Left forelimb (tissue), 1 donor: ENCODE measurements at regions not wholly inside any gene's neighbourhood (a gene's known extent, or its start where the extent isn't known, plus 50 kb on each side); places are given as distances from the start of the nearest gene placed in this dataset.

Experiments
- DNase-seq: peaks from one replicate; pipeline ENCODE4 v3.0.0-alpha.2; 2018; ENCODE audit warnings: low spot score

DNA sequence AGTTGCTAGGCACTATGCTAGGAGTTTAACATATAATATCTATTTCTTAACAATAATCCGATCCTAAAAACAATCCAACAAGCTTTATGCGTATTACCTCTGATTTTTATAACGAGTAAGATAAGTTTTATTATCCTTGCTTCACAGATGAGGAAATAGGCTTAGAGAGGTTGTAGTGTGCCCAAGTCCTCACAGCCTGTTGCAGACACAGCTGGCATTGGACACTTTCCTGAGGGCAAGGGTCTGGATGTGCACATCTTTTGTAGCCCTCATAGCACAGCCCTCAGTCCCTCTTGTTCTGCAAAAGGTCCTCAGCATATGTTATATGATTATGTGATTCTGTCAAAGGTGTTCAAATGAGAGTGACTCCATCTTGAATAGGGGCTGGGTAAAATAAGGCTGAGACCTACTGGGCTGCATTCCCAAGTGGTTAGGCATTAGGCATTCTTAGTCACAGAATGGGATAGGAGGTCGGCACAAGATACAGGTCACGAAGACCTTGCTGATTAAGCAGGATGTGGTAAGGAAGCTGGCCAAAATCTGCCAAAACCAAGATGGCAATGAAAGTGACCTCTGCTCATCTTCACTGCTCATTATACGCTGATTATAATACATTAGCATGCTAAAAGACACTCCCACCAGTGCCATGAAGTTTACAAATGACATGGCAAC lies 75.7 kb upstream of the F3 start:
- DNase-seq: no peak

DNA sequence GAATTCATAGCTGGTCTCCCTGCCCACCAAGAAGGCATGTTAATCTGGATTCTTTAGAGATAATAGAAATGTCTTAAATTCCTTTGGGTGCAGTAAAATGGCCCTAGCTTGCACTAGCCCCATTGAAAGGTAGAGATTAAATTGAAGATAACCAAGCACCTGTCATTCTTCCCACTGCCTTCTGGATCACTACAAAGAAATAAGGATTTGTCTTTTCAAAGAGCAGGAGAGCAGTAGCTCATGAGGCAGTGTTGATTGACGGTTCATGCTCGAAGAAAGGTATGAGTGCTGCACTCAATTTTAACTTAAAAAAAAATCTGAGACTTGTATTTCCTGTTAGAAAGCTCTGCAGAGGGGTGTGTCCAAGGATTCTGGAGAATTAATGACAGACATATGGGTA lies 74.9 kb upstream of the F3 start:
- DNase-seq: no peak

DNA sequence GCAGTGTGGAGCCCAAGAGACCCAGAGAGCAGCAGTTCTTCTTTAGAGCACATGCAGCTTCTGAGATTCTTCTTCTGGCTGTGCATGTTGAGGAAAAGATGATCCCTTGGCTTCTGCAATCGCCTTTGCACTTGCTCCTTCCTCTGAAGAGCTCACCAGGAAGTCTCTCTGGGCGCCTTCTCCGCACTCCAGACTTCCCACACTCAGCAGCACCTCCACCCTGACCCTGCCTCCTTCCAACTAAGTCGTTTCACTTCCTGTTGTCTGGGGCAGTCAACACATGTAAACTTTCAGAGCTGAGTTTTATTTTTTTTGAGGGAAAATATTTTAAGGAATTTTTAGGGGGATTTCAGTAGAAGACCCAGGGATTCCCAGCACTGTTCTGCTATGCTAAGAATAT lies 73.4 kb upstream of the F3 start:
- DNase-seq: no peak

DNA sequence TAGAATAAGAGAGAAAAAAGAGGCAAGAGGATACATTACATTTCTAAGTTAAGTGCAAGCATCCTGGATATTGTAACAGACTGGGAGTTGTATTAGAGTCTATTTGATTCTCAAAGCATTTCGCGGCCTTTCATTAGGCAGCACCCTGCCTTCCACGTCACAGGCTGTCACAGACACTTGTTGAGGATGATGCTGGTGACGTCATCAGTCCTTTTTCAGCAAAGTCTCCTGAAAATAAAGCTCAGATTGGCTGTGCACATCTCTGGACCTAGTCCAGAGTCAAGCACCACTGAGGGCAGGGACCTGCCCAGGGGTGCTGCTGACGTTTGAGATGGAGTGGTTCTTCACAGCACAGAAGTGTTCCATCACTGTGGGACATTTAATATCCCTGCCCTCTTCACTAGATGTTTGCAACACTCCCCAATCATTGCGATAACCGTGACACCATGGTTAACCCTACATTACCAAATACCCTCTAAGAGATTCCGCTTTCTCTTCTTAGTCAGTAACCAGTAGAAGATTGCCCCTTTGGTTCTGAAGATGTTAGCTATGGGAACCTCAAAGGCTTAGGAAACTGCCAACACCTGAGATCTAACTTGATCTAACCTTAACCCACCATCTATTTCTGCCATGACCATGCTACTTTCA lies 72.7 kb upstream of the F3 start:
- no peak for DNase-seq

DNA sequence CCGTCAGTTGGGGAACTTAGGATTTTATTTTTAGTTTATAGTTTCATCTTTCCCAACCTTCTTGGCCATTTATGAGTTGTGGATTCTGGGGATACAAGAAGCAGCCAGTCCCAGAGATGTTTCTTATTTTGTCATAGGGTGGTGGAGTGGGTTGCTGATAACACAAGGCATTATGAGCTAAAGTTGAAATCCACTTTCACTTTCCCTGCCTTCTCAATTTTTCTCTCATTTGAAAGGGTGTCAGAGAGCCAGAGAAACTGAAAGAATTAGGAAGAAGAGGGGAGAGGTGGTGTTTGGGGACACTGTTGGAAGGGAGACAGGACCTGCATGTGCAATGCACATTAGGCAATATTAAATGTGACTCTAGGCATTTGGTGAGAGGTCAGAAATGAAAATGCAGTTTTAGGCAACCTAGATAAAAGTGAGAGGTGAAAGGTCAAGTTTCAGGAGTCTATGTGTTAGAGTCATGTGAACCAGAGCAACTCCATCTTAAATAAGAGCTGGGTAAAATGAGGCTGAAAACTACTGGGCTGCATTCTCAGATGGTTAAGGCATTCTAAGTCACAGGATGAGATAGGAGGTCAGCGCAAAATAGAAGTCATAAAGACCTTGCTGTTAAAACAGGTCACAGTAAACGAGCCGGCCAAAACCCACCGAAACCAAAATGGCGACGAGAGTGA lies 71.1 kb upstream of the F3 start:
- no peak for DNase-seq

DNA sequence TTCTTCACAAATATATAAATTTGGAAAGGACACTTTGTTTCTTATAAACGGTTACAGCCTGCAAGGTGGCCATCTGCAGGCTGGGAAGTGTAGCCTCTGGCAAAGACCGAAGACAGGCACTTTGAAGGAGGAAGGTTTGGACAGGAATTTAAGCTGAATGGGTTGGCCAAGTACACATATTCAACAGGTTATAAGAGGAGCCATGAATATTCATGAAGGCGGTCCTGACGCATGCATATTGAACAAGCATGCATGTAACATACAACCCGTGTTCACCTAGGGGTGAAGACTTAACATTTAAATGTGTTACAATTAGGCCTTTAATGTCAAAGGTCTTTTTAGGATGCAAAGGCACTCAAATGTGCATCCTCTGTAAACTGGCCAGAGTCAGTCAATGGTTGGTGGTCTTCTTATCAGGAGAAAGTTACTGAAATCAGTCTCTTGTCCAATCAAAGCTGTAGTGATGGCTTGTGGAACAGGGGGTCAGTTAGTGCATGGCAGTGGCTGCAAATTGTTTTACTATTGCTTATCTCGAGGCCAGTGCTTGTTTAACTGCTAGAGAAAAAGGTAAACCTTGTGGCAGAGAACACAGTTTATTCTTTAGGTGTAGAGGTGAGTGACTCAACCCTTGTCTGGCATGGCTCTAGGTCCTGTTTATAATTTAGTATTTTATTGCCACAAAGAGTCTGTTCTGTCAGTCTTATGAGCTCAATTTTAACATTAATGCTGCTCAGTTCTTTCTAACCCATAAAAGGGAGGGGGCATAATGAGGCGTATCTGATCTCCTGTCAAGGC lies 70.3 kb upstream of the F3 start:
- DNase-seq: no peak

DNA sequence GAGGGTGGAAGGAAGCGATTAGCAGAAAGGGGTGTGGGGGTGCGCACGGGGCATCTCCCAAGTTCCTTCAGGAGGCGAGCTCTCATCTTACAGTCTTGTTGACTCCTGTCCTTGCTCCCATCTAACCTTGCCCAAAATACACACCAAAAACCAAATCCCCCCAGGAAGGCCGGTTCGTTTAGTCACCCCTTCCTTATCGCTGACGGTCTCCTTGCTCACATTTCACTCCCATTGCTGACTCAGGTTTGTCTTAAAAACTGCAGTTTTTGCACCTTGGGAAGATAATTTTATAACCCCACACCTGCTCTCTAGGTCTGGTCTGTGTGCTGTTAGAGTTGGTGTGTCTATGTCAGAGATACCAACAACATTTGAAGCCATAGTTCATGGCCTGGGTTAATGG lies 68.1 kb upstream of the F3 start:
- DNase-seq: no peak

DNA sequence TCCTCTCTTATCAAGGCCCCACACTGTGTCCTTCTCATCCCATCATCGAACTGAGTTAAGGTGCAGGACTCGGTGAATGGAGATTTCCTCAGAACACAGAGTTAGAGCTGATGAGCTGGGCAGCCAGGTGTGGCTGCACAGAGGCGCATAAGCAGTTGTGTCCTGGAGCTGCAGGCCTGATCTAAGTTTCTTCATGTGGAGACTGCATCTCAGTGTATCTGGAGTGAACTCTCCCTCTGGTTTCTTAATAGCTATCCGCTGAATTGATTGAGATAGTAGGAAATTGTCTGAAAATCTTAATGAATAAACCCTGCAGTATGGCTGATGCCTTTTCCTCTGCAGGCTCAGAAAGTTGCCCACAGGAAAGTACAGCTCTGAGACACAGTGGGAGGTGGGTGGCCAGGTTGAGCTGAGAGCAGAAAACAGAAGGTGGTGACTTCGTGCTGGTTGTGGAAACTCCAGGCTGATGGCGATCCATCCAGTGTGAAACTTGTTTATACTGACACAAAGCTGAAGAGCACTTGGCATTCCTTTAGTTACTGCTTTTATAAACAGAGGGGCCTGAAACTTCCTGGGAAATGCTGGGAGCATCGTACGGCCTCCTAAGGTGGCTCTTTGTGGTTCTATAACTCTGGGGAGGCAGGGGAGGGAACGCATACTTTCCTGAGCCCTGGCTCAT lies 67.4 kb upstream of the F3 start:
- DNase-seq: no peak

DNA sequence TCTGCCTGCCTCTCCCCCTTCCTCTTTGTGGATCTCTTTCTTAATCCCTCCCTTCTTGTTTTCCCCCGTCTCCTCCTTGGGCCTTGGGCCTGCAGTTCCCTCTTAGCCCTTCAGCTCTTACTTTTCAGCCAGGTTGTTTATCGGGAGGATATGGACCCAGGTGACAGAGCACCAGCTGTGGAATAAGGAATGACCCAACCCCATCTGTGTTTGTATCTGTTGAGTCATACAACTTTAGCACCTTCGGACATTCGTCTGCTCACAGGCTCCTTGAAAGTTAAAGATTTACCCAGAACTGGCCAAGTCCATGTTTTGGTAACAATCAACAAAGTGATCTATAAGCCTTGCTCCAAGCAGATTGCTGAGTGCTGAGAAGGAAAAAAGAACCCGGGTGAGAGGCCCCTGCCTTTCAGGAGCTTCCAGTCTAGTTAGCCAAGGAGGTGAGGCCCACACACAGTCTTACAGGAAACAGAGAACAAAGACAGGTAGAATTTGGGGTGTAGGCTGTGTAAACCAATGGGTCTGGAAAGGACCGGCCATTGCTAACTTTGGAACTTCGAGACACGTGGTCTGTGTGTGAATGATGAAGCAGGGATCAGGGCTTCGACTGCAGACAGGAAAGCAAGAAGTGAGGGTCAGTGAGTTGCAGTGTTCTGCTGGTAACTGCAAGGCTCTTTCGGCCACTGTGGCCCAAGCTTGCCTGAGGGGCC lies 66.7 kb upstream of the F3 start:
- no peak for DNase-seq

DNA sequence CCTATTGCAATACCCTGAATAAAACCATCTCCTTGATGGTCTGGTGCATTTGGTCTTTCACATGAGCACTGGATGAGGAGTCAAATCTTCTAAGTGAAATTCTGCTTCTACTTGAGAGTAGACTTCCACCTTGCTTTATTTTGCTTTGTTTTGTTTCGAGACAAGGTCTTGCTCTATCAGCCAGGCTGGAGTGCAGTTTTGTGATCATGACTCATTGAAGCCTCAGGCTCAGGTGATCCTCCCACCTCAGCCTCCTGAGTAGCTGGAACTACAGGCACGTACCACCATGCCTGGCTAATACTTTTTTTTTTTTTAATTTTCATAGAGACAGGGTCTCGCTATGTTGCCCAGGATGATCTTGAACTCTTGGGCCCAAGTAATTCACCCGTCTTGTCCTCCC lies 65.8 kb upstream of the F3 start:
- no peak for DNase-seq

DNA sequence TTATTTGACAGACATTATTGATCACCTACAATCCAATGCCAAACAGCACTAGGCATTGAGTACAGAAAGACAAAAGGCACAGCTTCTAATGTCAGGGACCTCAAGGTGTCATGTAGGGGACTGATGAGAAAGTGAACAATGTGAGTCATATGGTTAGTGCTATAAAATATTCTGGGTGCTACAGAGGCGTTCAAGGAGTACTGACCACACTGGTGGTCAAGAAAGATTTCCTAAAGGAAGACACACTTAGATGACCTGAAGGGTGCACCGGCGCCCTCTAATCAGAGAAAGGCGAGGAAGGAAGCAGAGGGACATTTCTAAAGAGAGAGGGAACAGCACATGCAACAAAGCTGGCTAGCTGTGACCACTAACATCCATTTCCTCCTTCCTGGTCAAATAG lies 64.9 kb upstream of the F3 start:
- DNase-seq: no peak

DNA sequence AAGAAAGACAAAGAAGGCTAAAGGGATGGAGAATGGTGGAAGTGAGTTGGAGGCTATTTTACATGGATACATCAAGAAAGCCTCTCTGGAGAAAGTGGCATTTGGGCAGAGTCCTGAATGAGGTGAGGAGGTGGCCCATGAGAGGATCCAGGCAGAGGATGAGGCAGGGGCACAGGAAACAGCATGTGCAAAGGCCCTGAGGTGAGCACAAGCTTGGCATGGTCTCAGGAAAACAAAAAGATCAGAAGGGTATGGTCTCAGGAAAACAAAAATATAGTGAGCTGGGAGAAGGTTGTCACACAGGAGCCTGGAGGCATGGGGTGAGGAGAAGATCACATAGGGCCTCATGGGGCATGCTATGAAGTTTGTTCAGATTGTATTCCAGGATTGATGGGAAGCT lies 62.1 kb upstream of the F3 start:
- DNase-seq: no peak

DNA sequence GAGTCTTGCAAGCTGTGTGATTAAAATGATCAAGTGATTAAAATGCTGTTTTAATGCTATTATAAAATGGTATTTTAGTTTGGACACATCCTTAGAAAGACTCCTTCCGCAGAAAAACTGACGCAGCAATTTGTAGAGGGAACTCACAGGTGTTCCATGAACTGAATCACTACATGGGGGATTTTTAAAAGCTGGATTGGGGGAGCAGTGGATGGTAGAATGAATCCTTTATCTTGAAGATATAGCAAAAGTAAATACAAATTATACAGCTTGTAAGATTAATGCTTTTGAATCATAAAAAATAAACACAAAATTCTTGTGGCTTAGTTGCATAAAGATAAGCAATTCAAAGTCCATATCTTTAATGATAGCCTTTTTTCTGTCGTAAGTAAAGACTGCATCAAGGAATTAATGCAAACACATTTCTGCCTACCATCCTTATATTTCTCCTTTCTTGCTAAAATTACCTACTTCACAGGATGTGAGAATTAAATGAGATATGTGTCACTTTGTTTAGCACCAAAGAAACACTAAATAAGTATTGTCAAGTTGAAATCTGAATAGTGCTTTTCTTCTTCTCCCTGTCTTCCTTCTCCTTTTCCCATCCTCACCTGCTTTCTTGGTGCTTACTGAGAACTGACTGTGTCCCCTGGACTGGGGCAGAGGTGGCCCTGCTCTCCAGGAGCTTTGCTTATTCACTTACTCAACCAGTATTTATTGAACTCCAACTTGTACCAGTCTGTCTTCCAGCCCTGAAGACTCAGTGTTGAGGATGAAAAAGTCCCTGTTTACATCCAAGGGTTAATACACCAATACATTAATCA lies 61.5 kb upstream of the F3 start:
- no peak for DNase-seq

DNA sequence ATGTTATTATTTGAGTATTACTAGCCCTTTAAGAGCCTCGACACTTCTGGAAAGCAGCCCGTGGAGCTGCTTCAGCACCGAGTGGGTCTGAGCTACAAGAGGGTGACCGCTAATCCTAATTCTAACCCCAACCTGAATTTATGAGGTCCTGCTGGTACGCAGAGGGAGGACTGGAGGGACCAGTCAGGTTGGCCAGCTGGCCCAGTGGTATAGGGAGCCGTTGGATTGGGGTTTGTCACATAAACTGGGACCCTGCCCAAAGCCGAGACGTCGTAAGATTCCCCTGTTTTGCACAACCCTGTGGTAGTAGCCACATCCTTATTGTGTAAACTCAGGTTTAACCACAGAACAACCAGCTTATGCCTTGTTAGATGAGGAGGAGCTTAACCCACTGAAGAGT lies 60.8 kb upstream of the F3 start:
- no peak for DNase-seq

DNA sequence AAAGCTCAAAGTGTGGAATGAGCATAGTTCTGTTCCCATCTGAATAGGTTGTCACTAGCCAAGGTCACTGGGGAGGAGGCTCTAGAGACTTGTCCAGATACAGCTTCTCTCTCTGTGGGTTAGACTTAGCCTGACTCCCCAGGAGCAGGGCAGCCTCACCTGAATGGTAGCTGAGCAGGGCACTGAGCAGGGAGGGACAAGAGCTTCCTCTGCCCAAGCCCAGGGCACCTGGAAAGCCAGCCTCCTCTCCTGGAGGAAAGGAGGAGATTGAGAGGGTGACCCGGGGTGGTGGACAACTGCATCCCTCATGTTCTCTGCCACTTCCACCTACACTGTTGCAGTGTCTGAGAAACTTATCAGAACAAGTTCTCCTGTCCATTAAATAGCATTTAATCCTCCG lies 59.0 kb upstream of the F3 start:
- DNase-seq: no peak

DNA sequence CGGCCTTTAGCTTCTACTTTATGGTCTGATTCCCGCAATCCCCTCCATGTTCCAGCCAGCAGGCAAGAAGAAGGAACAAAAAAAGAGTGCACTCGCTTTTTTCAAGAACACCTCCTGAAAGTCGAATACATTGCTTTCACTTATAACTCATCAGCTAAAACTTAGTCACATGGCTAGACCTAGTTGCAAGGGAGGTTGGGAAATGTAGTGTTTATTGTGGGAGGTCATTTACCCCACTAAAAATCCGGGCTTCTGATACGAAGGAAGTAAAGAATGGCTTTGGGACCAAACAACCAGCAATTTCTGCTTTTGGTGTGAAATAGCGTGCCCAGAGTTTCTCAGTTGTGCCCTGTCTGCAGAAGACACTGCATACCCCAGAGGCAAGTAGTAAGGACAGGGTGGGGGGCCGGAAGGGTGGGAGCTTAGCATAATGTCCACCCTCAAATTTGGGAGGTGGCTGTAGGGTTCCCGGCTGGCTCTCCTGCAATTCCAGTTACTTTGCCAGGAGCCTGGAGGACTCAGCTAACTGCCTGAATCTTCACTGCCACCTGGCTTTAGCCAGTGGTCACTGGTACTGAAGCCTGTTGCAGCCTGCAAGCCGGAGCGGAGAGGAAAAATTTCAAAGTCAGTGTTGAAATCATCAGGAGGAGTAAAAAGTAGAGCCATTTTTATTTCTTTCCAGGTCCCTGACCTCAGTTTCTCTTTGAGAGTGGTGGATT lies 57.7 kb upstream of the F3 start:
- no peak for DNase-seq

DNA sequence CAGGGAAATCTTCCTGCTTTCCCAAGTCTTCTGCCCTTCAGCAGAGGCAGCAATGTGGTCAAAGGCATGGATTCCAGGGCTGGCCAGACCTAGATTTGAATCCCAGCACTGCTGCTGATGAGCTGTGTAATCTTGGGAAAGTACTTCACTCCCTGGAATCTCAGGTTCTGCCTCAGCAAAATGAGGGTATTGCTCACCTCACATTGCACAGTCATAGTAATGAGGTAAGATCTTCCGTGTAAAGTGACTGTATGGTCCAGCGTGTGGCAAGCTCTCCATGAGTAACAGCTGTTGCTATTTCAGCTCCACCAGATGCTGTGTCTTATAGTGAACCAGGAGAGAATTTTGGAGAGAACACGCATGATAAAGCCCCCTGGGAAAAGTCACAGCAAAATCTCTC lies 56.1 kb upstream of the F3 start:
- no peak for DNase-seq

DNA sequence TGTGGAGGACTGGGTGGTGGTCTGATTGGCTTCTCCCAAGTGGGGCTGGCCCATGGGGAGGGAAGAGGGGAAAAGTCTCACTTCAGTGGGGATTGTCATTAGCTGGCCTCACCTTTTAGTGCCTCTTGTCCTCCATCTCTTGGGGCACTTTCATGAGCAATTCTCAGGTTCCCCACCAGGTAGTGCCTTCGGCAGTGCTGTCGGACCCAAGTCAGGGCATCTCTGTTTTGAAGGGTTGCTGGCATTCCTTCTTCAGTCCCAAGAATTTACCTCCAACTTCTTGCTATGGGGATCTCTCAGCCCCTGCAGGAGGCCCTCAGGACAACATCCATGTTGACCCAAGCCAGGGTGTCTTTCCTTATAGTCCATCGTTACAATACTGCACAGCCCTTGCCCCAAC lies 54.7 kb upstream of the F3 start:
- no peak for DNase-seq

DNA sequence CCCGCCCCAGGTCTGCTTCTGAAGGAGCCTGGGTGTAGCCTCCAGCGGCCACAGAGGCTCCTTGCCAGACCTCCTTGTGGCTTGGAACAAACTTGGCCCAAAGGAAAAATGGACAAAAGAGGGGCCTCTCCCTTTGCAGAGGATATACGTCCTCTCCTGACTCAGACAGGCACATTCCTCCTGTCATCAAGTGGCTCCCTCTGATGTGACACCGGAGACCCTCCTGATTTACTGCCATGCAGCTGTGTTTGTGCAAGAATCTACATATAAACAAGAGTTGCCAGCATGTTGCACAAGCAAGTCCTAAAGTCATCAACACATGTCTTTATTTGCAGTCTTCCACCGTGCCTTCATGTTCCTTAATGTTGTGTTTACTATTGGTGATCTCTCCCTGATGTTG lies 54.1 kb upstream of the F3 start:
- no peak for DNase-seq

DNA sequence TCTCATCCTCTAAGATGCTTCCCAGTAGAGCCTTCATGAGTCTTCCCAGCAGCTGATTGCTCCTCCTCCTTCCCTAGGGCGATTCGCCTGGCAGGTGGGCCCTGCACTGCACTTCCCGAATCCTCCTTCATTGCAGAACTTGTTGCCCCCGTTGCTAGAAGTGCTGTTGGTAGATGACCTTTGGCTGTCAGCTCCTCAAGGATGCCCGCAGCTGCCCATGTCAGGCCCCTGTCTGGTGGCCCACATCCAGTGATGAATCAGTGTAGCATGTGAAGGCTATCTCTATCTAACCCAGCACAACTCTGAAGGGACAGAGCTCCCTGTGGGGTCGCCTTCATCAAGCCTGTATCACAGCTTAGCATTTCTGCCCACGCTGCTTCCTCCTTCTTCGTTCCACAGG lies 52.1 kb upstream of the F3 start:
- DNase-seq: no peak
